Ureter (tissue), 1 donor: ENCODE measurements at regions not wholly inside any gene's neighbourhood (a gene's known extent, or its start where the extent isn't known, plus 50 kb on each side); places are given as distances from the start of the nearest gene placed in this dataset.

Source experiments
- DNase-seq: peaks from one replicate; pipeline ENCODE4 v3.0.0-alpha.2; 2020; ENCODE audit warnings: low spot score
- donor health status: DM: yes; HTN: yes; CAD: no.

- DNase-seq = no peak
Measured at GRCh38 chr10:36381748-36382147, 739.7 kb upstream of the FZD8 start.

GRCh38 chr10:36380538-36380937 is 738.4 kb upstream of the FZD8 start:
- no peak for DNase-seq

- no peak for DNase-seq
Measured at GRCh38 chr10:36375107-36375506, 733.0 kb upstream of the FZD8 start.

- no peak for DNase-seq
Measured at GRCh38 chr10:36373424-36374096, 731.5 kb upstream of the FZD8 start.

- no peak for DNase-seq
Measured at GRCh38 chr10:36367362-36367761, 725.3 kb upstream of the FZD8 start.

GRCh38 chr10:36366843-36367242 is 724.7 kb upstream of the FZD8 start:
- no peak for DNase-seq

GRCh38 chr10:36366065-36366464 is 724.0 kb upstream of the FZD8 start:
- DNase-seq = no peak

GRCh38 chr10:36362257-36362656 is 720.2 kb upstream of the FZD8 start:
- no peak for DNase-seq

- no peak for DNase-seq
Measured at GRCh38 chr10:36358736-36359135, 716.6 kb upstream of the FZD8 start.

GRCh38 chr10:36354633-36355032 is 712.5 kb upstream of the FZD8 start:
- no peak for DNase-seq

GRCh38 chr10:36351159-36351558 is 709.1 kb upstream of the FZD8 start:
- DNase-seq = no peak

- DNase-seq = no peak
Measured at GRCh38 chr10:36349445-36350078, 707.5 kb upstream of the FZD8 start.

- DNase-seq = no peak
Measured at GRCh38 chr10:36345807-36346206, 703.7 kb upstream of the FZD8 start.

- DNase-seq = no peak
Measured at GRCh38 chr10:36345175-36345533, 703.1 kb upstream of the FZD8 start.

GRCh38 chr10:36344240-36345174 is 702.4 kb upstream of the FZD8 start:
- DNase-seq = no peak

GRCh38 chr10:36342781-36343180 is 700.7 kb upstream of the FZD8 start:
- no peak for DNase-seq

GRCh38 chr10:36341471-36341870 is 699.4 kb upstream of the FZD8 start:
- no peak for DNase-seq

- DNase-seq = no peak
Measured at GRCh38 chr10:36336315-36336714, 694.2 kb upstream of the FZD8 start.

GRCh38 chr10:36333446-36333845 is 691.4 kb upstream of the FZD8 start:
- DNase-seq = no peak

- DNase-seq = no peak
Measured at GRCh38 chr10:36332926-36333325, 690.8 kb upstream of the FZD8 start.

GRCh38 chr10:36331121-36331520 is 689.0 kb upstream of the FZD8 start:
- DNase-seq = no peak

- DNase-seq = no peak
Measured at GRCh38 chr10:36325815-36326214, 683.7 kb upstream of the FZD8 start.

- no peak for DNase-seq
Measured at GRCh38 chr10:36324831-36325230, 682.7 kb upstream of the FZD8 start.
